ENCODE measurements at regions not wholly inside any gene's neighbourhood (a gene's known extent, or its start where the extent isn't known, plus 50 kb on each side); places are given as distances from the start of the nearest gene placed in this dataset.

DNA sequence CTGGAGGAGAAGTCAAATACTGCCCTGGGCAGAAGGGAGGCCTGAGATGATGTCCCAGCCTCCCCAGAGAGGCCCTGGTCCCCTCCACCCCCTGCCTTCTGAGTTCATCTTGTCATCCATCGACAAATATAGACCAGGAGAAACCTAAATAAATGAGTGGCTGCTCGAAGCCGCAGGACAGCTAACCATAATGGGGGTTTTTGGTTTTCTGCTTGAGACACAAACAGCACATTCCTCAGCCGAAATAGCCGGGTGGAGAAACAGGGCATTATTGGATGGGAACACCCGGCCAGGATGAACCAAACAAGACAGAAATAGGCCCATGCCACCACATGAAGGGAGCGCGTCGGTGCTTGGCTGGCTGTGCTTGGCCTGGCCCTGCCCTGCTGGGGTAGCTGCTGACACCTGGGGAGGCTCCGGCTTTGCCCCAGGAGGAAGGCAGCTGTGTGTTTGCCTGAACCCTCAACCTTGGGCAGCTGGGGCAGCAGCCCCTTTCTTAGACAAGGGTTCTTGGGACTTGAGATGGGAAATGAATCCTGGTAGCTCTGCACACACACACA lies 188.1 kb downstream of the IRX5 start:
- DNase-seq (ENCODE audit: low read depth) = no peak

DNA sequence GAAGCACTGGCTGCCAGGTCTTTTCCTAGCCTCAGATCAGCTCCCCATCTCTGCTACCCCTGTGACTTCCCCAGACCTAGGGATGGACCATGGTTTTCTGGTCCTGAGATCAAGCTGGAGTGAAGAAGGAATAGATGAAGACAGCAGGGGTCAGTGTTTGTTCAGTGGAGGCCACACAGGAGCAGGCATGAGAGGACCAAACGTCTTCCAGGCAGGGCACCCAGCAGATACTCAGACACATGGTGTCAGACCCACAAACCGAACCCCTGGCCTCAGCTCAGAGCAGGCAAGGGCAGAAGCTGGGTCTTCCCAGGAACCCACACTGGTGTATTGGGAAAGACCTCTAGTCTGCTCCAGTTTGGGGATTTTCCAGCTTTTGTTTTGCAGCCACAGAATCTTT lies 189.7 kb downstream of the IRX5 start:
- no peak for DNase-seq (ENCODE audit: low read depth)

DNA sequence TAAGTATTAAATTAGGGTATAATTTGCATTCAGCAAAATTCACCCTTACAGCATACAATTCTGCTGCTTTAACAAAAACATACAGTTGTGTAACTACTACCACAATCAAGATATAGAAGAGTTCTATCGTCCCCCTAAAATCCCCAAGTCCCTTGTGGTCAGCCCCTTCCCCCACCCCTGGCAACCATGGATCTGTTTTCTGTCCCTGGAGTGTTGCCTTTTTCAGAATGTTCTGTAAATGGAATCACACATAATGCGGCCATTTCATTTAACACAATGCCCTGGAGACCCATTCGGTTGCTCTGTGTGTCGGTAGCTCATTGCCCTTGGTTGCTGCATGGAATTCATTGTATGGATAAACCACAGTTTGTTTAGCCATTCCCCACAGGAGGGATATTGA lies 190.2 kb downstream of the IRX5 start:
- DNase-seq (ENCODE audit: low read depth) = no peak

DNA sequence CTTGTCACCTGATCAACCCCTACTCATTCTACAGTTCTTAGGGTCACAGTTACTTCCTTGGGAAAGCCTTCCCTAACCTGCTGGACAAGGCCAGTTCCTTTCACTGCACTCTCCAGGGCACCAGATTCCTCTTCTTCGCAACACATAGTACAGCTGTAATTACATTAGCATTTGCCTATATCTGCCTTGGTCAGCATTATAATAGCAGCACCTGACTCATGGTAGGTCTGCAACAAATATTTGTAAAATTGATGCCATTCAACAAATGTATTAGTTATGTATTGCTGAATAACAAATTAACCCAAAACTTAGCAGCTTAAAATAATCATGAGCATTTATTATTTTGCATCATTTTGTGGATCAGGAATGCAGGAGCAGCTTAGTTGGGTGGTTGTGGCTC lies 193.0 kb downstream of the IRX5 start:
- DNase-seq (ENCODE audit: low read depth) = no peak

GRCh38 chr16:55125818-55126385 lies 195.2 kb downstream of the IRX5 start:
- no peak for DNase-seq (ENCODE audit: low read depth)

- no peak for DNase-seq (ENCODE audit: low read depth)
These were observed 195.8 kb downstream of the IRX5 start for GRCh38 chr16:55126456-55126855.

DNA sequence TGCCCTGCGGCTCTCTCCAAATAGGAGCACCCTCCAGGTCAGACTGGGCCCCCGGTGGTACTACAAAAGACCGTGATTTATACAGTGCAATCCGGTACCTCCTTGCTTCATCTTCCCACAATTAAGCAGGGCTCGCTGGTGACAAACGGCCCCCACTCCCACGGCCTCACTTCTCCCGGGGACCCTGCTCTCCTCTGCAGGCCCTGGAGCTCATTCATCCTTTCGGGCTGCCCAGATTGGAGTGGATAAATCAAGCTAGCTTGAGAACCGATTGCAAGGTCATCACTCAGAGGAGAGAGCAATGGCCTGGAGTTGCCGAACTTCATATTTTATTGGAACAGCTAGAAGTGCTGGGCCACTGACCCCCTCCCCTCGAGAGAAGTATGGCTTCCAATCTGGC lies 193.5 kb upstream of the IRX6 start:
- DNase-seq (ENCODE audit: low read depth) = no peak

GRCh38 chr16:55130911-55131310 lies 193.1 kb upstream of the IRX6 start:
- DNase-seq (ENCODE audit: low read depth) = no peak

DNA sequence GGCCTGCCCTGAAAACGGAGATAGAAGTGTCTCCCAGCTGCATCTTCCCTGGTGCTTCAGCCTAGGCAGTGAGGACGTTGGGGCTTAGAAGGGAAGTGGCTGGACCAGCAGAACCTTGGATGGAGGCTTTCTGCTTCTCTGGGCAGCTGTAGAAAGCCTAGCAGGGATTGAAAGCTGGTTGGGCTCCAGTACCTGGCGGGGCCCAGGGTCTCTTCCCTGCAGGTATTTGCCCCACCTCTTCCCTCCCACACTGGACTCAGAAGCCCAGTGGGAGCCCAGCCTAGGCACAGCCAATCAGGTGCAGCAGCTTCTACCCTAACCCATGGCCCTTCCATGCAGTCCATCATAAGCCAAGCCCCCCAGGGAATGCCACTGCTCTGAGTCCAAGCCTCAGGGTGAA lies 190.3 kb upstream of the IRX6 start:
- no peak for DNase-seq (ENCODE audit: low read depth)

DNA sequence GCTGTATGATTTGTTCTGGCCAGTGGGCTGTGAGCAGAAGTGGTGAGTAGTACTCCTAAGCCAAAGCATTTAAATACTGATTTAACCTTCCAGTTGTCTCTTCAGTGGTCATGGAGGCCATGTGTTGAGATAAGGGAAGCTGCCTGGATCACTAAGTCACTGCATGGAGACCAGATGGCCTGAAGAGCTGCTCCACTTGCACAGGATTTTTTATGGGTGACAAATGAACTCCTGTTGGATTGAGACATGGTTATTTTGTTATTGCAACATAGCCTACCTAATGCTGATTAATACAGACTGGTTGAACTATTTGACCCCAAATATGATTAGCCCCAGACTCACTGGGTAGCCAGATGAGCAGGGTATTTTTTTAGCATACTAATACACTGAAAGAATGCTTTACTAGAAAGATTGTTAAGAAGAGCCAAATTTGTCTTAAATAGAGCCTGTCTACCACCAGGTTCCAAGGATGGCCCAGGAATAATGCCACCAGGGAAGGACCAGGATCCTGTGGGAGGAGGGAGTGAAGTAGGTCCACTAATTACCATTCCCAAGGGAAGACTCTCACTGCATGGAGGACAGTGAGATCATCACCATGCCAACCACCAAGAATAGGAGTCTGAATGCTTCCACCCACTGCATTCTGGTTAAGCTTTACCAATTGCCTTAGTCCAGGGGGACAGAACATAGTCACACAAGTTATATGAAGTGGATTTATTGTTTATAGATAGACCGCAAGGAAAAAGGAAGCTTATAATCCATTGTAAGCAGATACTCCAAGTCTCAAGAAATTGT lies 187.4 kb upstream of the IRX6 start:
- DNase-seq (ENCODE audit: low read depth) = no peak

DNA sequence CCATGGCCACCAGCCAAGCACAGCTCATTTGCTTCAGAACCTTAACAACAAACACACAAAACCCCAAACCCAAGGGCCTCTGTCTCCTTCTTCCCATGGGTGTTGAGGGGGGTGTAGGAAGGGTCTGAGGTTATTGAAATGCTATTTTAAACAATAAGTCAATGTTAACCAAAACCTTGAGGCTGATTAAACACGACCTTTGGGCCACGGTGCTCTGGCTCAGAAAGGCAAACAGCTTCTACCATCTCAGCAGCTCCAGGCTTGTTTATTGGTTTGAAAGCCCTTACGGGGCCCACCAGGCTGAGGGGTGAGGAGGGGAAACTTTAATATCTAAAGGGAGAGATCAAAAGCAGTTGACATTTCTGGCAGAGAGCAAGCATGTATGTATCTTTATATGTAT lies 185.7 kb upstream of the IRX6 start:
- DNase-seq (ENCODE audit: low read depth) = no peak

DNA sequence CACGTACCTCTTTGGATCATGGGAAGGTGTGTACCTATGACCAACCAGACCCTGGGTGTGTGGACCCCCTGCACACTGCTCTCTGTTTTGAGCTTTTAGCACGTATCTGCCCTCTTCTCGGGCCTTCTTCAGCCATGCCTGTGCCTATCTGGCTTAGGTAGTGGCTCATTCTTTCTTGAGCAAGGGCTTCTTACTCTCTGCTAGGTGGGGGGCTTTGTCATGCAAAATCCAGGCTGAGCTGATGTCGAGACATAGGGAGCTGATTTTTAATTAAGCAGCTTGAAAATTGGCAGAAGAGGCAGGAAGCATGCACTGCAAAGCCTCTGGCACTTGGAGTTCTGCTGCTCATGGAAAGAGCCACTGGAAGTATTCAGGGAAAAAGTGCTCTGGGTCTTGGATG lies 181.6 kb upstream of the IRX6 start:
- DNase-seq (ENCODE audit: low read depth) = no peak

- no peak for DNase-seq (ENCODE audit: low read depth)
These were observed 179.4 kb upstream of the IRX6 start for GRCh38 chr16:55144651-55145050.

- no peak for DNase-seq (ENCODE audit: low read depth)
These were observed 178.0 kb upstream of the IRX6 start for GRCh38 chr16:55145771-55146603.

GRCh38 chr16:55146966-55147365 lies 177.0 kb upstream of the IRX6 start:
- no peak for DNase-seq (ENCODE audit: low read depth)

GRCh38 chr16:55147396-55147795 lies 176.6 kb upstream of the IRX6 start:
- DNase-seq (ENCODE audit: low read depth) = no peak

- DNase-seq (ENCODE audit: low read depth) = no peak
These were observed 174.4 kb upstream of the IRX6 start for GRCh38 chr16:55149622-55150021.

GRCh38 chr16:55151561-55152305 lies 172.3 kb upstream of the IRX6 start:
- no peak for DNase-seq (ENCODE audit: low read depth)

GRCh38 chr16:55152875-55153390 lies 171.1 kb upstream of the IRX6 start:
- DNase-seq (ENCODE audit: low read depth) = no peak

DNA sequence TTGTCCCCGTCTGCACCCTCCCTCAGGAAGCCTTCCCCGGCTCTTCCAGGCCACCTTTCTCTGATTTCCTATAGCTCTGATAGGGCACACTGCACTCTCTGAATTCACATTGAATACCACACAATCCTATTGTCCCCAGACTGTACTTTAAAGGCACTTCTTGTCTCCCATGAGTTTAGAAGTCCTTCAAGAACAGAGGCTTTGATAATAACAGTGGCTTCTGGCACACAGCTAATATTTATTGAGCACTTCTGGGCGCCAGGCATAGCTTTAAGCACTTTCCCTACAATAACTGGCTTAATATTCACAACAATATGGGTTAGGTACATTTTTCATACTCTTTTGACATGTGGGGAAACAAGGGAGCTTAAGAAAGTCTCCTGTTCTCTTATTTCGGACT lies 169.7 kb upstream of the IRX6 start:
- DNase-seq (ENCODE audit: low read depth) = no peak

- no peak for DNase-seq (ENCODE audit: low read depth)
These were observed 169.0 kb upstream of the IRX6 start for GRCh38 chr16:55154956-55155355.

- no peak for DNase-seq (ENCODE audit: low read depth)
These were observed 168.2 kb upstream of the IRX6 start for GRCh38 chr16:55155815-55156214.

Data from GM04503 (cell line).